ENCODE measurements at regions not wholly inside any gene's neighbourhood (a gene's known extent, or its start where the extent isn't known, plus 50 kb on each side); places are given as distances from the start of the nearest gene placed in this dataset.

GRCh38 chr9:104988539-104988938 lies 60.6 kb upstream of the ABCA1 start:
- TF ChIP-seq CTCF (conservative IDR thresholded peaks at IDR 0.05; ENCODE audit: low read length), result no peak
- TF ChIP-seq EZH2phosphoT487 (IDR thresholded peaks at IDR 0.05; ENCODE audit: borderline replicate concordance, low read depth, low read length), result no peak

Data from OCI-LY7 (cell line).